Kidney (tissue), 13 donors: ENCODE measurements at regions not wholly inside any gene's neighbourhood (a gene's known extent, or its start where the extent isn't known, plus 50 kb on each side); places are given as distances from the start of the nearest gene placed in this dataset.

Experiments
- DNase-seq, 5 donors: peaks; one replicate each; pipeline ENCODE4 v3.0.0-alpha.2; 2013 to 2020
- FAIRE-seq: peaks from 2 replicates; lab custom pipeline; 2012; peaks lifted over from hg19 to GRCh38; lab: Jason Lieb, UNC
- H3K27ac ChIP-seq, 2 donors: one replicate each; pipeline ENCODE4 v1.7.0; 2013; ENCODE audit warnings: low read depth in 2 of 2, low read length in 2 of 2, inconsistent platforms in 1 of 2
- H3K27me3 ChIP-seq: one replicate; pipeline ENCODE4 v1.7.1; 2013; ENCODE audit warnings: low read length, inconsistent platforms; ENCODE audit not compliant: control insufficient read depth, insufficient read depth
- H3K36me3 ChIP-seq, 3 donors: one replicate each; pipeline versions ENCODE4 v1.7.0 to v1.7.1; 2013; ENCODE audit warnings: low read length in 3 of 3, control low read depth in 1 of 3, inconsistent platforms in 1 of 3; ENCODE audit not compliant: insufficient read depth in 3 of 3, control insufficient read depth in 2 of 3
- H3K4me1 ChIP-seq, 3 donors: one replicate each; pipeline versions ENCODE4 v1.7.0 to v1.7.1; 2013; ENCODE audit warnings: low read length in 3 of 3, inconsistent platforms in 1 of 3, low read depth in 1 of 3; ENCODE audit not compliant: control insufficient read depth in 2 of 3, insufficient read depth in 2 of 3
- H3K4me3 ChIP-seq, 3 donors: one replicate each; pipeline versions ENCODE4 v1.7.0 to v1.8.1; 2013; ENCODE audit warnings: low read length in 3 of 3, control low read depth in 1 of 3, inconsistent platforms in 1 of 3
- H3K9ac ChIP-seq, 3 donors: one replicate each; pipeline versions ENCODE4 v1.7.0 to v1.7.1; 2013; ENCODE audit warnings: low read length in 3 of 3, control low read depth in 1 of 3, inconsistent platforms in 1 of 3
- H3K9me3 ChIP-seq, 3 donors: one replicate each; pipeline versions ENCODE4 v1.7.0 to v1.7.1; 2013; ENCODE audit warnings: low read length in 3 of 3, control low read depth in 1 of 3, inconsistent platforms in 1 of 3; ENCODE audit not compliant: control insufficient read depth in 2 of 3, insufficient read depth in 1 of 3
- CTCF ChIP-seq: IDR thresholded peaks from 3 replicates; pipeline ENCODE4 v1.5.1; 2012; ENCODE audit warnings: mild to moderate bottlenecking, moderate library complexity, borderline replicate concordance; ENCODE audit not compliant: insufficient read depth; ENCODE audit errors: extremely low read depth
- intact Hi-C: fragments of 100-400 bp; cut with DNase I; formaldehyde crosslinking; loops from one replicate; pipeline ENCODE4 v1.11.1; 2022
- donor health status: control.
- donor health status: control.
- donor health status: control.
- donor health status: control.
- donor health status: control.
- donor health status: DM: yes; HTN: yes; CAD: no.
- donor health status: Normal renal cell carcinoma (clear cell type).

- intact Hi-C loops = loop anchor here (10.0 kb wide), 1 partner anchor 292 kb away; the partner anchor contains the start of gene CCR5
- no peak for FAIRE-seq
- no peaks in the 10 kb centered on the region for H3K36me3 ChIP-seq
- peaks cover 0 to 10% (median 3%) of the 10 kb centered on the region in 3 donors for H3K4me1 ChIP-seq
- no peaks in the 10 kb centered on the region for H3K27me3 ChIP-seq
- no peak for DNase-seq
- no peak overlapping the region for H3K27ac ChIP-seq
- TF ChIP-seq CTCF = no peak
- H3K9me3 ChIP-seq = no peaks in the 10 kb centered on the region
- H3K4me3 ChIP-seq = no peak overlapping the region
- H3K9ac ChIP-seq = no peak overlapping the region
Measured at GRCh38 chr3:46082849-46083248, 55.6 kb upstream of the XCR1 start.

GRCh38 chr3:46082021-46082420 is 54.7 kb upstream of the XCR1 start:
- intact Hi-C loops = loop anchor here (10.0 kb wide), 1 partner anchor 293 kb away; the partner anchor contains the start of gene CCR5
- no peaks in the 10 kb centered on the region for H3K27me3 ChIP-seq
- no peak for FAIRE-seq

GRCh38 chr3:46080969-46081345 is 53.7 kb upstream of the XCR1 start:
- H3K4me3 ChIP-seq = no peak overlapping the region
- DNase-seq (peak in 1 of 5 donors; percentile 40), FAIRE-seq (no peak)
- no peaks in the 10 kb centered on the region for H3K27me3 ChIP-seq
- intact Hi-C loops = loop anchor here (10.0 kb wide), 1 partner anchor 294 kb away; the partner anchor contains the start of gene CCR5
- no peak overlapping the region for H3K27ac ChIP-seq
- no peaks in the 10 kb centered on the region for H3K9me3 ChIP-seq
- TF ChIP-seq CTCF = no peak
- no peak overlapping the region for H3K9ac ChIP-seq
- H3K36me3 ChIP-seq = no peaks in the 10 kb centered on the region
- H3K4me1 ChIP-seq = peaks cover 0 to 10% (median 3%) of the 10 kb centered on the region in 3 donors

More at GRCh38 chr3:46082021-46082420, 54.7 kb upstream of the XCR1 start:
- H3K27ac ChIP-seq = no peak overlapping the region
- no peak overlapping the region for H3K9ac ChIP-seq
- H3K36me3 ChIP-seq = no peaks in the 10 kb centered on the region
- H3K4me3 ChIP-seq = no peak overlapping the region
- peaks cover 0 to 10% (median 3%) of the 10 kb centered on the region in 3 donors for H3K4me1 ChIP-seq
- no peak for DNase-seq
- no peak for TF ChIP-seq CTCF
- H3K9me3 ChIP-seq = no peaks in the 10 kb centered on the region
